ENCODE measurements at regions not wholly inside any gene's neighbourhood (a gene's known extent, or its start where the extent isn't known, plus 50 kb on each side); places are given as distances from the start of the nearest gene placed in this dataset.

GRCh38 chr7:24169077-24169624 is 114.8 kb upstream of the NPY start:
- intact Hi-C loops (cut with micrococcal nuclease): no loop called here

More at GRCh38 chr7:24169077-24169624, 114.8 kb upstream of the NPY start:
- ATAC-seq (ENCODE audit: low read depth) (no peak), DNase-seq (no peak)
- Histone ChIP-seq H4K91ac (ENCODE audit: insufficient read depth, low read depth, low read length) (no peak overlapping the region), H3K9me3 (ENCODE audit: control insufficient read depth, insufficient read depth, low read length) (peaks cover 3% of the 10 kb centered on the region; the same call in 1 of the 2 replicates), H4K5ac (ENCODE audit: low read depth, low read length) (no peak overlapping the region), H3K4me2 (ENCODE audit: low read depth, low read length) (no peak overlapping the region), H3K27ac (ENCODE audit: insufficient read depth, low read length) (no peak overlapping the region), H2BK5ac (ENCODE audit: low read depth, low read length, poor library complexity, severe bottlenecking) (no peak overlapping the region), H3K18ac (ENCODE audit: low read depth, low read length) (no peak overlapping the region), H3K4me1 (ENCODE audit: control insufficient read depth, insufficient read depth, low read length) (no peaks in the 10 kb centered on the region), H3K36me3 (ENCODE audit: control insufficient read depth, insufficient read depth, low read length) (no peaks in the 10 kb centered on the region), H2BK20ac (ENCODE audit: low read depth, low read length) (no peak overlapping the region), H3K9me1 (ENCODE audit: insufficient read depth, low read length) (no peaks in the 10 kb centered on the region), H2AK9ac (replicated peaks; ENCODE audit: low read depth, low read length, poor library complexity) (no peak overlapping the region), H2BK15ac (ENCODE audit: low read depth, low read length) (no peak overlapping the region), H3K56ac (ENCODE audit: extremely low read depth, insufficient read depth, low read length) (no peak overlapping the region), H3K23ac (ENCODE audit: low read depth, low read length) (no peak overlapping the region), H2AFZ (replicated peaks; ENCODE audit: low read length, poor library complexity) (no peak overlapping the region), H3K9ac (ENCODE audit: low read depth, low read length) (no peak overlapping the region), H3K79me1 (ENCODE audit: low read depth in 1 of 2, low read length in 2 of 2) (no peaks in the 10 kb centered on the region), H3K14ac (replicated peaks; ENCODE audit: low read depth, low read length) (no peak overlapping the region), H4K8ac (ENCODE audit: low read depth in 2 of 2, low read length in 2 of 2) (no peak overlapping the region), H2BK120ac (ENCODE audit: low read depth, low read length) (no peak overlapping the region), H2AK5ac (ENCODE audit: low read depth, low read length) (no peak overlapping the region), H3K4me3 (ENCODE audit: insufficient read depth, low read depth, low read length) (no peak overlapping the region), H3K27me3 (ENCODE audit: control insufficient read depth, insufficient read depth, low read length) (no peaks in the 10 kb centered on the region), H4K20me1 (ENCODE audit: insufficient read depth, low read length) (no peaks in the 10 kb centered on the region), H3K4ac (ENCODE audit: low read depth, low read length) (no peak overlapping the region)
- TF ChIP-seq MXI1 (IDR thresholded peaks at IDR 0.05; ENCODE audit: borderline replicate concordance, low read depth, low read length) (no peak), CTCF (conservative IDR thresholded peaks at IDR 0.05; ENCODE audit: low read depth, low read length) (no peak), SMC3 (IDR thresholded peaks at IDR 0.05; ENCODE audit: low read depth, low read length) (no peak), ELK1 (IDR thresholded peaks at IDR 0.05; ENCODE audit: borderline replicate concordance, low read depth, low read length) (no peak), USF2 (IDR thresholded peaks at IDR 0.05; ENCODE audit: low read depth, low read length) (no peak), MAFK (IDR thresholded peaks at IDR 0.05; ENCODE audit: low read depth, low read length) (no peak), CHD1 (IDR thresholded peaks at IDR 0.05; ENCODE audit: low read depth, low read length) (no peak), RCOR1 (IDR thresholded peaks at IDR 0.05; ENCODE audit: insufficient replicate concordance, low read length) (no peak), MAZ (IDR thresholded peaks at IDR 0.05; ENCODE audit: borderline replicate concordance, low read depth, low read length) (no peak), POLR2A (IDR thresholded peaks at IDR 0.05; ENCODE audit: low read depth, low read length) (no peak), BHLHE40 (IDR thresholded peaks at IDR 0.05; ENCODE audit: low read depth, low read length) (no peak), RFX5 (IDR thresholded peaks at IDR 0.05; ENCODE audit: low read depth, low read length) (no peak), FOS (IDR thresholded peaks at IDR 0.05; ENCODE audit: low read depth, low read length) (no peak), NFE2L2 (IDR thresholded peaks at IDR 0.05; ENCODE audit: low read depth, low read length) (no peak), CEBPB (IDR thresholded peaks at IDR 0.05; ENCODE audit: low read depth, low read length) (no peak), RAD21 (IDR thresholded peaks at IDR 0.05; ENCODE audit: low read length) (no peak)
- dilution Hi-C loops (cut with HindIII; ENCODE audit: low sequenced_read_pairs, unreplicated experiment) (no loop called here), in situ Hi-C loops (cut with MboI; ENCODE audit: low sequenced_read_pairs) (no loop called here)
- WGBS, 2 experiments (ENCODE audit: extremely low coverage in 2 of 2, insufficient read length in 1 of 2): 71% methylated on average over 2 of the region's 5 CpGs; no CpG with 5 or more reads in 1 of the 2 experiments
- BruUV-seq (replicated peaks): no TSS peak
- ChIA-PET CTCF (no interaction called here), POLR2A (ENCODE audit: unreplicated experiment) (no interaction called here)

Measured in IMR-90 (cell line).